HL-60 (cell line): ENCODE measurements at regions not wholly inside any gene's neighbourhood (a gene's known extent, or its start where the extent isn't known, plus 50 kb on each side); places are given as distances from the start of the nearest gene placed in this dataset.
"Not testable (repeated sequence)": the region's sequence is repeated elsewhere in the genome, so short reads cannot be mapped to it uniquely, and the experiment has no call there.

Experiments
- DNase-seq, 2 experiments: peaks; one replicate each; pipeline ENCODE4 v3.0.0-alpha.2; 2010 to 2020; ENCODE audit warnings: low read depth in 1 of 2, low spot score in 1 of 2
- H3K27ac ChIP-seq: fragments of 250-450 bp; sonication (Bioruptor Pico); replicated peaks from 2 replicates; pipeline ENCODE4 v1.5.1; 2020; ENCODE audit warnings: mild to moderate bottlenecking, moderate library complexity
- H3K27me3 ChIP-seq: fragments of 250-450 bp; sonication (Bioruptor Pico); 2 replicates; pipeline ENCODE4 v1.5.1; 2021; ENCODE audit warnings: mild to moderate bottlenecking, moderate library complexity; ENCODE audit not compliant: insufficient read depth, poor library complexity, severe bottlenecking
- H3K4me3 ChIP-seq: replicated peaks from 2 replicates; pipeline ENCODE4 v1.5.1; 2011; ENCODE audit warnings: mild to moderate bottlenecking, control low read depth, low read length; ENCODE audit not compliant: insufficient read depth
- GABPA ChIP-seq: IDR thresholded peaks from 2 replicates; pipeline ENCODE4 v1.6.1; 2012; ENCODE audit warnings: low read depth
- POLR2AphosphoS5 ChIP-seq: IDR thresholded peaks from 2 replicates; pipeline ENCODE4 v1.6.1; 2012; ENCODE audit warnings: low read depth
- REST ChIP-seq: IDR thresholded peaks from 2 replicates; pipeline ENCODE4 v1.6.1; 2012; ENCODE audit warnings: low read depth; ENCODE audit not compliant: insufficient replicate concordance
- SPI1 ChIP-seq: IDR thresholded peaks from 2 replicates; pipeline ENCODE4 v1.6.1; 2012; ENCODE audit warnings: low read depth, mild to moderate bottlenecking, borderline replicate concordance
- TF ChIP-seq, protein P1 (sequence below): IDR thresholded peaks from one replicate; pipeline ENCODE4 v1.5.1; 2011; ENCODE audit warnings: low read length, control low read depth, inconsistent platforms; ENCODE audit not compliant: insufficient read depth

- H3K27me3 ChIP-seq: no peaks in the 10 kb centered on the region
- DNase-seq: no peak
- no peak overlapping the region for H3K4me3 ChIP-seq
- no peak overlapping the region for H3K27ac ChIP-seq
- no peak for TF ChIP-seq SPI1
- TF ChIP-seq POLR2AphosphoS5: no peak
- no peak for TF ChIP-seq GABPA
- TF ChIP-seq, protein P1, sequence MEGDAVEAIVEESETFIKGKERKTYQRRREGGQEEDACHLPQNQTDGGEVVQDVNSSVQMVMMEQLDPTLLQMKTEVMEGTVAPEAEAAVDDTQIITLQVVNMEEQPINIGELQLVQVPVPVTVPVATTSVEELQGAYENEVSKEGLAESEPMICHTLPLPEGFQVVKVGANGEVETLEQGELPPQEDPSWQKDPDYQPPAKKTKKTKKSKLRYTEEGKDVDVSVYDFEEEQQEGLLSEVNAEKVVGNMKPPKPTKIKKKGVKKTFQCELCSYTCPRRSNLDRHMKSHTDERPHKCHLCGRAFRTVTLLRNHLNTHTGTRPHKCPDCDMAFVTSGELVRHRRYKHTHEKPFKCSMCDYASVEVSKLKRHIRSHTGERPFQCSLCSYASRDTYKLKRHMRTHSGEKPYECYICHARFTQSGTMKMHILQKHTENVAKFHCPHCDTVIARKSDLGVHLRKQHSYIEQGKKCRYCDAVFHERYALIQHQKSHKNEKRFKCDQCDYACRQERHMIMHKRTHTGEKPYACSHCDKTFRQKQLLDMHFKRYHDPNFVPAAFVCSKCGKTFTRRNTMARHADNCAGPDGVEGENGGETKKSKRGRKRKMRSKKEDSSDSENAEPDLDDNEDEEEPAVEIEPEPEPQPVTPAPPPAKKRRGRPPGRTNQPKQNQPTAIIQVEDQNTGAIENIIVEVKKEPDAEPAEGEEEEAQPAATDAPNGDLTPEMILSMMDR: no peak
- TF ChIP-seq REST: no peak
Observed at GRCh38 chr3:18982920-18983319, 165.4 kb upstream of the KCNH8 start.

DNA sequence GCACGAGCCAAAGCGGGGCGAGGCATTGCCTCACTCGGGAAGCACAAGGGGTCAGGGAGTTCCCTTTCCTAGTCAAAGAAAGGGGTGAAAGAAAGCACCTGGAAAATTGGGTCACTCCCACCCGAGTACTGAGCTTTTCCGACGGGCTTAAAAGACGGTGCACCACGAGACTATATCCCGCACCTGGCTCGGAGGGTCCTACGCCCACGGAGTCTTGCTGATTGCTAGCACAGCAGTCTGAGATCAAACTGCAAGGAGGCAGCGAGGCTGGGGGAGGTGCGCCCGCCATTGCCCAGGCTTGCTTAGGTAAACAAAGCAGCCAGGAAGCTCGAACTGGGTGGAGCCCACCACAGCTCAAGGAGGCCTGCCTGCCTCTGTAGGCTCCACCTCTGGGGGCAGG, 172.2 kb upstream of the KCNH8 start:
- H3K4me3 ChIP-seq, H3K27ac ChIP-seq, H3K27me3 ChIP-seq, DNase-seq: not testable (repeated sequence)

- DNase-seq: peak in 1 of 2 experiments; percentile 29
- TF ChIP-seq POLR2AphosphoS5: no peak
- Histone ChIP-seq H3K27me3 (no peaks in the 10 kb centered on the region), H3K4me3 (no peak overlapping the region), H3K27ac (no peak overlapping the region)
Observed at GRCh38 chr3:18968120-18968519, 180.2 kb upstream of the KCNH8 start.

DNA sequence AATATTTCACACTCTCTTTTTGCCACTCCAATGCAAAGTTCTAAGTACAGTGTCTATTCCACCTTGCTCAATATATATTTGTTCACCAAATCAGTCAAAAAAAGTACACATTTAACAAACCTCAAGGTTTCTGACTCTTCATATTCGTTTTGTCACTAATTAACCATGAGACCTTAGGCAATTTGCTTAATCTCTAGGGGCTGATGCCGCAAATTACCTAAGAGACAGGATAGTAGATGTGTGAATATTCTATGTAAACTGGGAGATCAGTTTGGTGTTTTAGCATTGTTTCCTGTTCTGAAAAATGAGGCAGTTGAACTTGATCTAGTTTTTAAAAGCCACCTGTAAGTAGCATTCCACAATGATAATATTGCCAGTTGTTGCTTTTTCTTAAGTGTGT, 182.5 kb upstream of the KCNH8 start:
- DNase-seq: no peak
- TF ChIP-seq, protein P1: no peak
- no peak for TF ChIP-seq SPI1
- no peak for TF ChIP-seq REST
- no peak for TF ChIP-seq POLR2AphosphoS5
- no peak for TF ChIP-seq GABPA
- H3K27me3 ChIP-seq: no peaks in the 10 kb centered on the region
- H3K27ac ChIP-seq: no peak overlapping the region
- H3K4me3 ChIP-seq: no peak overlapping the region

- no peak overlapping the region for H3K4me3 ChIP-seq
- H3K27ac ChIP-seq: no peak overlapping the region
- no peaks in the 10 kb centered on the region for H3K27me3 ChIP-seq
- TF ChIP-seq, protein P1: no peak
- DNase-seq: no peak
Observed at GRCh38 chr3:18964640-18965039, 183.7 kb upstream of the KCNH8 start.
